ENCODE measurements at regions not wholly inside any gene's neighbourhood (a gene's known extent, or its start where the extent isn't known, plus 50 kb on each side); places are given as distances from the start of the nearest gene placed in this dataset.
"Not testable (repeated sequence)": the region's sequence is repeated elsewhere in the genome, so short reads cannot be mapped to it uniquely, and the experiment has no call there.

- TF ChIP-seq POLR2A (IDR thresholded peaks at IDR 0.05; ENCODE audit: low read length); GATA1 (IDR thresholded peaks at IDR 0.05; ENCODE audit: low read depth, low read length): not testable (repeated sequence)
Observed at GRCh38 chr2:89973849-89974248, 1282.4 kb downstream of the RPIA start.
